H1 (cell line): ENCODE measurements at regions not wholly inside any gene's neighbourhood (a gene's known extent, or its start where the extent isn't known, plus 50 kb on each side); places are given as distances from the start of the nearest gene placed in this dataset.

Source experiments
- CTCF ChIA-PET: fragments of 300-600 bp; sonication (Branson Sonifier 250); formaldehyde crosslinking; loops from one replicate; lab custom pipeline; 2021; ENCODE audit not compliant: partially characterized antibody; lab: Charles Lee
- POLR2A ChIA-PET: fragments of 300-600 bp; sonication (Branson Sonifier 250); formaldehyde crosslinking; loops from one replicate; lab custom pipeline; 2021; ENCODE audit warnings: inconsistent platforms; ENCODE audit not compliant: partially characterized antibody; lab: Charles Lee
- DNase-seq, 2 experiments: peaks; one replicate each; pipeline versions ENCODE4 v3.0.0 to v3.0.0-alpha.2; 2010 to 2022; ENCODE audit warnings: low spot score in 2 of 2, low read depth in 1 of 2, mixed read lengths in 1 of 2
- FAIRE-seq: peaks from 2 replicates; lab custom pipeline; 2011; peaks lifted over from hg19 to GRCh38; lab: Jason Lieb, UNC
- H2AFZ ChIP-seq: 2 replicates; pipeline ENCODE4 v1.8.1; 2012; ENCODE audit warnings: low read length, inconsistent platforms
- H2AK5ac ChIP-seq: 2 replicates; pipeline ENCODE4 v1.6.1; 2013; ENCODE audit warnings: low read depth, low read length
- H2BK120ac ChIP-seq: replicated peaks from 2 replicates; pipeline ENCODE3; 2013; ENCODE audit warnings: low read depth, low read length, inconsistent platforms
- H2BK12ac ChIP-seq: 2 replicates; pipeline ENCODE4 v1.6.1; 2013; ENCODE audit warnings: low read depth, low read length
- H2BK15ac ChIP-seq: 2 replicates; pipeline ENCODE4 v1.6.1; 2013; ENCODE audit warnings: low read length
- H2BK20ac ChIP-seq: 2 replicates; pipeline ENCODE4 v1.6.1; 2013; ENCODE audit warnings: low read length
- H2BK5ac ChIP-seq: 2 replicates; pipeline ENCODE4 v1.6.1; 2013; ENCODE audit warnings: low read depth, low read length
- H3K14ac ChIP-seq: 2 replicates; pipeline ENCODE4 v1.6.1; 2013; ENCODE audit warnings: inconsistent platforms; ENCODE audit not compliant: insufficient read length
- H3K18ac ChIP-seq: 2 replicates; pipeline ENCODE4 v1.6.1; 2013; ENCODE audit warnings: low read length; ENCODE audit errors: extremely low read depth
- H3K23ac ChIP-seq: 2 replicates; pipeline ENCODE4 v1.6.1; 2013; ENCODE audit warnings: inconsistent platforms; ENCODE audit not compliant: insufficient read length
- H3K23me2 ChIP-seq: 2 replicates; pipeline ENCODE4 v1.6.1; 2013; ENCODE audit warnings: low read depth, low read length
- H3K27ac ChIP-seq: 2 replicates; pipeline ENCODE4 v1.6.1; 2011; ENCODE audit warnings: low read depth, low read length, inconsistent platforms
- H3K27me3 ChIP-seq, 4 experiments: replicated peaks in 1 of 4; 1 replicate in 1 of 4; 2 replicates in 3 of 4; pipeline versions ENCODE4 v1.6.1 to v1.8.1; 2011 to 2013; ENCODE audit warnings: low read length in 3 of 4, mild to moderate bottlenecking in 3 of 4, inconsistent platforms in 2 of 4, mixed read lengths in 2 of 4, moderate library complexity in 1 of 4; ENCODE audit not compliant: control insufficient read depth in 3 of 4, insufficient read depth in 3 of 4; ENCODE audit errors: extremely low read depth in 1 of 4
- H3K36me3 ChIP-seq, 4 experiments: 2 replicates each; pipeline versions ENCODE4 v1.6.1 to v1.8.1; 2011 to 2013; ENCODE audit warnings: mild to moderate bottlenecking in 4 of 4, low read length in 3 of 4, moderate library complexity in 2 of 4, control low read depth in 1 of 4, inconsistent platforms in 1 of 4; ENCODE audit not compliant: insufficient read depth in 4 of 4, control insufficient read depth in 2 of 4
- H3K4ac ChIP-seq: replicated peaks from 2 replicates; pipeline ENCODE3; 2013; ENCODE audit warnings: low read length, low read depth, mixed read lengths, inconsistent platforms; ENCODE audit not compliant: insufficient read length
- H3K4me1 ChIP-seq, 4 experiments: replicated peaks in 1 of 4; 1 replicate in 1 of 4; 2 replicates in 3 of 4; pipeline versions ENCODE4 v1.6.1 to v1.8.1; 2011 to 2013; ENCODE audit warnings: low read length in 3 of 4, inconsistent platforms in 2 of 4, mixed read lengths in 1 of 4; ENCODE audit not compliant: insufficient read depth in 4 of 4, control insufficient read depth in 3 of 4
- H3K4me2 ChIP-seq, 2 experiments: 2 replicates each; pipeline versions ENCODE4 v1.6.1 to v1.8.1; 2011 to 2013; ENCODE audit warnings: low read depth in 2 of 2, low read length in 2 of 2, control low read depth in 1 of 2, inconsistent platforms in 1 of 2, mild to moderate bottlenecking in 1 of 2; ENCODE audit not compliant: insufficient read depth in 1 of 2
- H3K4me3 ChIP-seq, 4 experiments: fragments of 200-600, 300-600 bp in 1 of 4; sonication (generic), shearing (Covaris generic), sonication (Bioruptor Twin) in 1 of 4; 2 replicates each; pipeline versions ENCODE4 v1.5.1 to v1.8.1; 2011 to 2016; ENCODE audit warnings: low read length in 4 of 4, low read depth in 3 of 4, control low read depth in 2 of 4, inconsistent platforms in 2 of 4, mild to moderate bottlenecking in 2 of 4, mixed read lengths in 1 of 4, moderate library complexity in 1 of 4; ENCODE audit not compliant: insufficient read depth in 2 of 4; ENCODE audit errors: extremely low read depth in 1 of 4
- H3K56ac ChIP-seq: replicated peaks from 2 replicates; pipeline ENCODE3; 2013; ENCODE audit warnings: low read depth, mild to moderate bottlenecking, mixed read lengths, low read length, inconsistent platforms; ENCODE audit not compliant: insufficient read length
- H3K79me1 ChIP-seq: 2 replicates; pipeline ENCODE4 v1.6.1; 2013; ENCODE audit warnings: low read depth, low read length, control low read depth
- H3K79me2 ChIP-seq, 2 experiments: 2 replicates each; pipeline versions ENCODE4 v1.6.1 to v1.8.1; 2012 to 2013; ENCODE audit warnings: low read length in 2 of 2, mild to moderate bottlenecking in 2 of 2, inconsistent platforms in 1 of 2; ENCODE audit not compliant: insufficient read depth in 2 of 2, control insufficient read depth in 1 of 2
- H3K9ac ChIP-seq, 4 experiments: replicated peaks in 1 of 4; 1 replicate in 1 of 4; 2 replicates in 3 of 4; pipeline versions ENCODE4 v1.6.1 to v1.8.1; 2011 to 2013; ENCODE audit warnings: low read depth in 3 of 4, low read length in 3 of 4, control low read depth in 2 of 4, mild to moderate bottlenecking in 2 of 4, moderate library complexity in 2 of 4, inconsistent platforms in 1 of 4; ENCODE audit errors: extremely low read depth in 1 of 4
- H3K9me3 ChIP-seq, 2 experiments: 2 replicates each; pipeline versions ENCODE4 v1.6.1 to v1.8.1; 2012 to 2013; ENCODE audit warnings: mild to moderate bottlenecking in 2 of 2, moderate library complexity in 2 of 2, control low read depth in 1 of 2, inconsistent platforms in 1 of 2, low read depth in 1 of 2, low read length in 1 of 2, mixed read lengths in 1 of 2; ENCODE audit not compliant: insufficient read depth in 2 of 2
- H4K20me1 ChIP-seq, 2 experiments: replicated peaks in 1 of 2; 2 replicates each; pipeline versions ENCODE3 to v1.8.1; 2011 to 2013; ENCODE audit warnings: inconsistent platforms in 2 of 2, low read length in 2 of 2, mild to moderate bottlenecking in 1 of 2; ENCODE audit not compliant: insufficient read depth in 2 of 2, control insufficient read depth in 1 of 2
- H4K5ac ChIP-seq: 2 replicates; pipeline ENCODE4 v1.6.1; 2013; ENCODE audit warnings: low read length, low read depth, mixed read lengths, inconsistent platforms; ENCODE audit not compliant: insufficient read length
- H4K8ac ChIP-seq: 2 replicates; pipeline ENCODE4 v1.8.0; 2013; ENCODE audit warnings: mild to moderate bottlenecking, moderate library complexity, low read length, inconsistent platforms; ENCODE audit not compliant: insufficient read depth; ENCODE audit errors: extremely low read depth
- H4K91ac ChIP-seq: replicated peaks from 2 replicates; pipeline ENCODE3; 2013; ENCODE audit warnings: low read length, mixed read lengths, inconsistent platforms; ENCODE audit not compliant: insufficient read length
- ATF3 ChIP-seq: IDR thresholded peaks from 2 replicates; pipeline ENCODE4 v1.6.1; 2011; ENCODE audit warnings: low read depth, mild to moderate bottlenecking, low read length; ENCODE audit not compliant: insufficient read depth
- BRCA1 ChIP-seq: IDR thresholded peaks from 2 replicates; pipeline ENCODE4 v1.6.1; 2012; ENCODE audit warnings: low read depth, low read length, improper control_type of control experiment
- CHD2 ChIP-seq: IDR thresholded peaks from 2 replicates; pipeline ENCODE4 v1.6.1; 2012; ENCODE audit warnings: low read length, improper control_type of control experiment
- CTCF ChIP-seq, 3 experiments: IDR thresholded peaks; 1 replicate in 2 of 3; 2 replicates in 1 of 3; pipeline versions ENCODE4 v1.5.1 to v1.6.1; 2011; ENCODE audit warnings: low read length in 3 of 3, mild to moderate bottlenecking in 3 of 3, inconsistent platforms in 2 of 3, low read depth in 1 of 3, moderate library complexity in 1 of 3; ENCODE audit not compliant: insufficient read depth in 1 of 3; ENCODE audit errors: control extremely low read depth in 1 of 3
- EP300 ChIP-seq, 2 experiments: IDR thresholded peaks; 1 replicate in 1 of 2; 2 replicates in 1 of 2; pipeline ENCODE4 v1.6.1; 2011 to 2012; ENCODE audit warnings: low read depth in 2 of 2, low read length in 2 of 2, mild to moderate bottlenecking in 2 of 2, borderline replicate concordance in 1 of 2, inconsistent platforms in 1 of 2, moderate library complexity in 1 of 2
- KDM4A ChIP-seq: IDR thresholded peaks from one replicate; pipeline ENCODE4 v1.7.1; 2012; ENCODE audit warnings: low read depth, mild to moderate bottlenecking, moderate library complexity, low read length, inconsistent platforms; ENCODE audit not compliant: severe bottlenecking
- MAX ChIP-seq: IDR thresholded peaks from 2 replicates; pipeline ENCODE4 v1.6.1; 2012; ENCODE audit warnings: inconsistent platforms
- TCF12 ChIP-seq: IDR thresholded peaks from 2 replicates; pipeline ENCODE4 v1.6.1; 2011; ENCODE audit warnings: low read depth, mild to moderate bottlenecking, low read length
- WGBS, 2 experiments: shearing (Covaris generic) in 1 of 2; methylation state at CpG; one replicate each; pipeline versions ENCODE4 v1.1.6 to v1.1.7; 2013 to 2015; ENCODE audit warnings: low lambda C conversion rate in 2 of 2, mixed read lengths in 2 of 2, inconsistent platforms in 1 of 2, low coverage in 1 of 2, missing lambda C conversion rate in 1 of 2; ENCODE audit not compliant: insufficient replicate concordance in 2 of 2, insufficient coverage in 1 of 2, insufficient read length in 1 of 2; ENCODE audit errors: extremely low coverage in 1 of 2, missing lambda C conversion rate in 1 of 2; 5-methylcytosine and 5-hydroxymethylcytosine counted together

- Histone ChIP-seq H3K4ac (no peak overlapping the region), H3K27me3 (no peaks in the 10 kb centered on the region), H2BK15ac (no peak overlapping the region), H4K91ac (no peak overlapping the region), H4K20me1 (no peaks in the 10 kb centered on the region), H2AK5ac (no peak overlapping the region), H3K4me2 (no peak overlapping the region), H2BK12ac (no peak overlapping the region), H3K4me3 (no peak overlapping the region), H3K9ac (no peak overlapping the region), H3K79me1 (no peaks in the 10 kb centered on the region), H4K8ac (no peak overlapping the region), H2BK120ac (no peak overlapping the region), H3K36me3 (no peaks in the 10 kb centered on the region), H3K14ac (no peak overlapping the region), H3K23me2 (no peaks in the 10 kb centered on the region), H3K27ac (no peak overlapping the region), H3K18ac (no peak overlapping the region), H2BK20ac (no peak overlapping the region), H2AFZ (no peak overlapping the region), H3K23ac (no peak overlapping the region), H3K4me1 (peaks cover 0 to 2% (median 0%) of the 10 kb centered on the region in 4 experiments; a peak in 1 of 7 replicates), H3K79me2 (no peaks in the 10 kb centered on the region), H3K9me3 (peaks cover 1 to 8% of the 10 kb centered on the region in 2 experiments; a peak in 3 of 4 replicates), H3K56ac (no peak overlapping the region), H4K5ac (no peak overlapping the region), H2BK5ac (no peak overlapping the region)
- no peak for DNase-seq
- ChIA-PET POLR2A (no interaction called here), CTCF (interaction anchor here (1.2 to 1.3 kb wide), 2 partner anchors 35 to 78 kb away, joined by 4 to 5 read pairs; no protein-coding TSS in a partner anchor)
- FAIRE-seq: no peak
- WGBS, 2 experiments: 97% methylated on average over 2 of the region's 3 CpGs; no CpG with 5 or more reads in 1 of the 2 experiments
- TF ChIP-seq CHD2: no peak
- no peak for TF ChIP-seq EP300 (IDR thresholded peaks at IDR 0.05; ENCODE audit: borderline replicate concordance in 1 of 2, low read depth in 2 of 2, low read length in 2 of 2)
- TF ChIP-seq TCF12: no peak
- TF ChIP-seq ATF3: no peak
- TF ChIP-seq CTCF (IDR thresholded peaks at IDR 0.05; ENCODE audit: control extremely low read depth in 1 of 3, insufficient read depth in 1 of 3, low read depth in 1 of 3, low read length in 3 of 3): no peak
- TF ChIP-seq MAX: no peak
- TF ChIP-seq BRCA1: no peak
- TF ChIP-seq KDM4A: no peak
These were observed 448.0 kb upstream of the CCDC196 start for GRCh38 chr14:66038212-66038611.
